H9 (cell line): ENCODE measurements at regions not wholly inside any gene's neighbourhood (a gene's known extent, or its start where the extent isn't known, plus 50 kb on each side); places are given as distances from the start of the nearest gene placed in this dataset.

Experiments
- DNase-seq: peaks from one replicate; pipeline ENCODE4 v3.0.0-alpha.2; 2017
- H2AFZ ChIP-seq: one replicate; pipeline ENCODE4 v1.6.1; 2013; ENCODE audit warnings: mild to moderate bottlenecking, low read length, control low read depth, moderate library complexity
- H2AK5ac ChIP-seq: 2 replicates; pipeline ENCODE4 v1.6.1; 2013; ENCODE audit warnings: low read length, control low read depth, mixed read lengths; ENCODE audit not compliant: insufficient read length
- H2BK120ac ChIP-seq: one replicate; pipeline ENCODE4 v1.6.1; 2013; ENCODE audit warnings: low read depth, mild to moderate bottlenecking, low read length, control low read depth, inconsistent platforms; ENCODE audit not compliant: poor library complexity, severe bottlenecking
- H2BK12ac ChIP-seq: 2 replicates; pipeline ENCODE4 v1.6.1; 2013; ENCODE audit warnings: low read length, control low read depth, mixed read lengths, low read depth; ENCODE audit not compliant: insufficient read length
- H2BK15ac ChIP-seq: 2 replicates; pipeline ENCODE4 v1.6.1; 2013; ENCODE audit warnings: low read depth, low read length, control low read depth
- H2BK20ac ChIP-seq: one replicate; pipeline ENCODE4 v1.6.1; 2013; ENCODE audit warnings: low read depth, mild to moderate bottlenecking, low read length, control low read depth, inconsistent platforms; ENCODE audit not compliant: poor library complexity, severe bottlenecking
- H2BK5ac ChIP-seq: 2 replicates; pipeline ENCODE4 v1.6.1; 2013; ENCODE audit warnings: low read length, control low read depth, mixed read lengths; ENCODE audit not compliant: insufficient read length
- H3K14ac ChIP-seq: 2 replicates; pipeline ENCODE4 v1.6.1; 2013; ENCODE audit warnings: low read length, control low read depth; ENCODE audit not compliant: insufficient read depth
- H3K18ac ChIP-seq: 2 replicates; pipeline ENCODE4 v1.6.1; 2013; ENCODE audit warnings: low read depth, mild to moderate bottlenecking, mixed read lengths, low read length, control low read depth; ENCODE audit not compliant: insufficient read length
- H3K23ac ChIP-seq: 2 replicates; pipeline ENCODE4 v1.6.1; 2013; ENCODE audit warnings: low read length, control low read depth, mixed read lengths, low read depth; ENCODE audit not compliant: insufficient read length
- H3K23me2 ChIP-seq: 2 replicates; pipeline ENCODE4 v1.6.1; 2013; ENCODE audit warnings: low read depth, mild to moderate bottlenecking, mixed read lengths, low read length, control low read depth; ENCODE audit not compliant: insufficient read length, poor library complexity, severe bottlenecking
- H3K27ac ChIP-seq: 2 replicates; pipeline ENCODE4 v1.5.1; 2013; ENCODE audit warnings: low read length, control low read depth, mixed read lengths, low read depth; ENCODE audit not compliant: insufficient read length
- H3K27me3 ChIP-seq: 2 replicates; pipeline ENCODE4 v1.6.1; 2013; ENCODE audit warnings: low read length, control low read depth, inconsistent platforms; ENCODE audit not compliant: insufficient read depth
- H3K4ac ChIP-seq: 2 replicates; pipeline ENCODE4 v1.6.1; 2013; ENCODE audit warnings: low read depth, mild to moderate bottlenecking, control low read depth, inconsistent platforms, low read length, moderate library complexity
- H3K4me1 ChIP-seq: 2 replicates; pipeline ENCODE4 v1.6.1; 2013; ENCODE audit warnings: low read length, control low read depth, inconsistent platforms; ENCODE audit not compliant: insufficient read depth
- H3K4me2 ChIP-seq: 2 replicates; pipeline ENCODE4 v1.6.1; 2013; ENCODE audit warnings: low read length, control low read depth, mixed read lengths; ENCODE audit not compliant: insufficient read length, insufficient read depth
- H3K56ac ChIP-seq: 2 replicates; pipeline ENCODE4 v1.6.1; 2013; ENCODE audit warnings: low read depth, mild to moderate bottlenecking, mixed read lengths, low read length, control low read depth; ENCODE audit not compliant: insufficient read length
- H3K79me1 ChIP-seq: 2 replicates; pipeline ENCODE4 v1.6.1; 2013; ENCODE audit warnings: low read depth, mild to moderate bottlenecking, moderate library complexity, low read length, control low read depth, inconsistent platforms; ENCODE audit not compliant: insufficient read depth, poor library complexity, severe bottlenecking
- H3K79me2 ChIP-seq: 2 replicates; pipeline ENCODE4 v1.6.1; 2013; ENCODE audit warnings: low read length, control low read depth, inconsistent platforms; ENCODE audit not compliant: insufficient read depth
- H3K9ac ChIP-seq: 2 replicates; pipeline ENCODE4 v1.6.1; 2013; ENCODE audit warnings: low read length, control low read depth, mixed read lengths; ENCODE audit not compliant: insufficient read length; ENCODE audit errors: extremely low read depth
- H3K9me3 ChIP-seq: one replicate; pipeline ENCODE4 v1.6.1; 2013; ENCODE audit warnings: low read depth, low read length, inconsistent platforms; ENCODE audit not compliant: control insufficient read depth
- H3T11ph ChIP-seq: one replicate; pipeline ENCODE4 v1.6.1; 2013; ENCODE audit warnings: mild to moderate bottlenecking, low read length, control low read depth, inconsistent platforms
- H4K20me1 ChIP-seq: one replicate; pipeline ENCODE4 v1.6.1; 2013; ENCODE audit not compliant: control insufficient read depth, insufficient read length, insufficient read depth
- H4K5ac ChIP-seq: 2 replicates; pipeline ENCODE4 v1.6.1; 2013; ENCODE audit warnings: low read depth, mild to moderate bottlenecking, mixed read lengths, low read length, control low read depth; ENCODE audit not compliant: insufficient read length
- H4K8ac ChIP-seq: replicated peaks from 2 replicates; pipeline ENCODE4 v1.6.1; 2013; ENCODE audit warnings: low read length, control low read depth, mixed read lengths, low read depth; ENCODE audit not compliant: insufficient read length
- H4K91ac ChIP-seq: 2 replicates; pipeline ENCODE4 v1.6.1; 2013; ENCODE audit warnings: low read depth, mild to moderate bottlenecking, moderate library complexity, mixed read lengths, low read length, control low read depth; ENCODE audit not compliant: insufficient read length
- H3K27ac Mint-ChIP-seq, 3 experiments: 2 replicates in 2 of 3; 3 replicates in 1 of 3; pipeline ENCODE4 v1.8.0; 2020 to 2021; ENCODE audit warnings: mixed read lengths in 3 of 3, mild to moderate bottlenecking in 1 of 3, moderate library complexity in 1 of 3
- H3K27me3 Mint-ChIP-seq: 2 replicates; pipeline ENCODE4 v1.8.0; 2021; ENCODE audit warnings: low read depth, mild to moderate bottlenecking, moderate library complexity, mixed read lengths
- H3K36me3 Mint-ChIP-seq, 3 experiments: 2 replicates in 2 of 3; 3 replicates in 1 of 3; pipeline ENCODE4 v1.8.0; 2020 to 2021; ENCODE audit warnings: low read depth in 3 of 3, mixed read lengths in 3 of 3; ENCODE audit not compliant: insufficient read depth in 1 of 3
- H3K4me1 Mint-ChIP-seq, 2 experiments: 2 replicates each; pipeline ENCODE4 v1.8.0; 2020; ENCODE audit warnings: mixed read lengths in 2 of 2
- H3K4me3 Mint-ChIP-seq, 2 experiments: 2 replicates in 1 of 2; 3 replicates in 1 of 2; pipeline ENCODE4 v1.8.0; 2020 to 2021; ENCODE audit warnings: mild to moderate bottlenecking in 2 of 2, mixed read lengths in 2 of 2, moderate library complexity in 1 of 2
- H3K9me3 Mint-ChIP-seq, 2 experiments: 2 replicates in 1 of 2; 3 replicates in 1 of 2; pipeline ENCODE4 v1.8.0; 2020; ENCODE audit warnings: mild to moderate bottlenecking in 2 of 2, mixed read lengths in 2 of 2, moderate library complexity in 1 of 2
- WGBS: extraction: QIAGEN DNeasy Blood & Tissue Kit; methylation state at CpG from one replicate; pipeline ENCODE4 v1.1.7; 2013; ENCODE audit warnings: missing lambda C conversion rate, low lambda C conversion rate, mixed read lengths; ENCODE audit not compliant: insufficient read length; ENCODE audit errors: extremely low coverage; 5-methylcytosine and 5-hydroxymethylcytosine counted together
- TF ChIP-seq, protein P1 (sequence below): fragments of 200-600 bp; sonication (generic); conservative IDR thresholded peaks from 3 replicates; pipeline ENCODE4 v1.8.0; 2021; ENCODE audit warnings: antibody characterized with exemption, mild to moderate bottlenecking

DNA sequence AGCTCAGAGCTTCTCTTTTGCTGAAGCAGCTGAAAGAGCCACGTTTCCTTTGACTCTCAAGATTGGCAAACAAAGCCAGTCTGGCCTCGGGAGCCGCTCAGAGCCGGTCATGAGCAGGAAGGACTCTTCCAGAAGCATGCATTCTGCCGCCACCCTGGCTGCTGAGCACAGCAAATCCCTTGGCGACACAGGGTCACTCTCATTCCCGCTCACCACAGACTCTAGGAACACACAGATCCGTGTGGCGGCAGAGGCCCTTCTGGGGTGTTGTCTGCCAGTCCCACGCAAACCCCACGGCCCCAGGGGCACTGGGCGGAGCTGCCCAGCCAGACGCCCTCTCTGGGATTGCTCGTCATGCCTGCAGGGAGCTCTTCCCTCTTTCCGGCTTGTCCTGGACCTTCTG, 157.0 kb downstream of the C16orf95 start:
- Mint-ChIP-seq H3K4me1 (peaks cover 2 to 3% of the 10 kb centered on the region in 2 experiments; a peak in 2 of 4 replicates), H3K27ac (peak overlapping the region in 2 of 3 experiments; percentile 53 to 63; a peak in 2 of 7 replicates)
- H3K4me2 ChIP-seq = no peak overlapping the region

More for the DNA sequence above, 157.0 kb downstream of the C16orf95 start:
- H3K27me3 ChIP-seq = no peaks in the 10 kb centered on the region
- H2BK20ac ChIP-seq = no peak overlapping the region
- no peak overlapping the region for H3K4ac ChIP-seq
- no peak overlapping the region for H2BK12ac ChIP-seq
- DNase-seq = no peak
- H2BK120ac ChIP-seq = no peak overlapping the region
- no peaks in the 10 kb centered on the region for H3K4me1 ChIP-seq
- H3K18ac ChIP-seq = no peak overlapping the region
- H3K27ac ChIP-seq = no peak overlapping the region
- no peak overlapping the region for H3K14ac ChIP-seq
- H3K4me3 Mint-ChIP-seq = no peak overlapping the region
- H3T11ph ChIP-seq = no peak overlapping the region
- WGBS = no CpG with 5 or more reads among the region's 15 CpGs
- no peak overlapping the region for H2AFZ ChIP-seq
- no peaks in the 10 kb centered on the region; a peak in 2 of 5 replicates for H3K9me3 Mint-ChIP-seq
- TF ChIP-seq, protein P1, sequence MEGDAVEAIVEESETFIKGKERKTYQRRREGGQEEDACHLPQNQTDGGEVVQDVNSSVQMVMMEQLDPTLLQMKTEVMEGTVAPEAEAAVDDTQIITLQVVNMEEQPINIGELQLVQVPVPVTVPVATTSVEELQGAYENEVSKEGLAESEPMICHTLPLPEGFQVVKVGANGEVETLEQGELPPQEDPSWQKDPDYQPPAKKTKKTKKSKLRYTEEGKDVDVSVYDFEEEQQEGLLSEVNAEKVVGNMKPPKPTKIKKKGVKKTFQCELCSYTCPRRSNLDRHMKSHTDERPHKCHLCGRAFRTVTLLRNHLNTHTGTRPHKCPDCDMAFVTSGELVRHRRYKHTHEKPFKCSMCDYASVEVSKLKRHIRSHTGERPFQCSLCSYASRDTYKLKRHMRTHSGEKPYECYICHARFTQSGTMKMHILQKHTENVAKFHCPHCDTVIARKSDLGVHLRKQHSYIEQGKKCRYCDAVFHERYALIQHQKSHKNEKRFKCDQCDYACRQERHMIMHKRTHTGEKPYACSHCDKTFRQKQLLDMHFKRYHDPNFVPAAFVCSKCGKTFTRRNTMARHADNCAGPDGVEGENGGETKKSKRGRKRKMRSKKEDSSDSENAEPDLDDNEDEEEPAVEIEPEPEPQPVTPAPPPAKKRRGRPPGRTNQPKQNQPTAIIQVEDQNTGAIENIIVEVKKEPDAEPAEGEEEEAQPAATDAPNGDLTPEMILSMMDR = no peak
- H3K9me3 ChIP-seq = no peaks in the 10 kb centered on the region
- H2BK5ac ChIP-seq = no peak overlapping the region
- H4K8ac ChIP-seq = no peak overlapping the region
- no peak overlapping the region for H3K56ac ChIP-seq
- no peak overlapping the region for H2AK5ac ChIP-seq
- H3K79me1 ChIP-seq = no peaks in the 10 kb centered on the region
- no peak overlapping the region for H2BK15ac ChIP-seq
- no peak overlapping the region for H4K91ac ChIP-seq
- no peak overlapping the region for H4K5ac ChIP-seq
- H3K27me3 Mint-ChIP-seq = peaks cover 6% of the 10 kb centered on the region
- H3K23ac ChIP-seq = no peak overlapping the region
- no peaks in the 10 kb centered on the region for H3K36me3 Mint-ChIP-seq
- no peak overlapping the region for H3K9ac ChIP-seq
- H3K79me2 ChIP-seq = no peaks in the 10 kb centered on the region
- H4K20me1 ChIP-seq = no peaks in the 10 kb centered on the region
- no peaks in the 10 kb centered on the region for H3K23me2 ChIP-seq
